ENCODE measurements at regions not wholly inside any gene's neighbourhood (a gene's known extent, or its start where the extent isn't known, plus 50 kb on each side); places are given as distances from the start of the nearest gene placed in this dataset.

DNA sequence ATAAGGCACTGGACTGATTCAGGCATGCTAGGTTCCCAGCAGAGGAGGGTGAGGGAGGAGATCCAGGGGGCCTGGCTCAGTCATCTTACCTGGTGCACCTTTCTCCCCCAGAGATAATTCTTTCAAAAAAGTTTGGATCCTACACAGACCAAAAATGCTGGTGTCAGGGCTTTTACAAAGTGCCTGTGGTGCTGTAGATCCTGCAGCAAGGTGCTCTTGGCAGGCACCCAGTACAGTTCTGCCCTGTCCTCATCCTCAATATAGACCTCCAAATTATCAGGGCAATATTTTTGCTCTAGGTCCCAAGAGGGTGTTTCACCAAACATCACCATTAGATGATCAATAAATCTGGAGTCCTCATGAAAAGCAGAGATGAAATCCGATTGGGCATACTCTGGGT is 78.5 kb upstream of the IGFBP3 start:
- Histone ChIP-seq H3K27ac (ENCODE audit: low read depth, low read length) (no peak overlapping the region), H3K4me3 (ENCODE audit: low read length in 2 of 2) (no peak overlapping the region), H3K9me3 (ENCODE audit: control insufficient read depth in 1 of 2, low read length in 2 of 2) (no peaks in the 10 kb centered on the region), H3K36me3 (ENCODE audit: insufficient read depth, low read length) (no peaks in the 10 kb centered on the region), H3K27me3 (ENCODE audit: insufficient read depth, low read length) (no peaks in the 10 kb centered on the region), H3K4me1 (ENCODE audit: insufficient read depth, low read length) (no peaks in the 10 kb centered on the region)
- Mint-ChIP-seq H3K4me1 (no peaks in the 10 kb centered on the region), H3K27ac (no peak overlapping the region), H3K27me3 (no peaks in the 10 kb centered on the region), H3K9me3 (peaks cover 3 to 63% (median 38%) of the 10 kb centered on the region in 8 donors), H3K4me3 (no peak overlapping the region), H3K36me3 (peaks cover 0 to 12% of the 10 kb centered on the region in 2 donors)
- ChIA-PET POLR2A (ENCODE audit: partially characterized antibody) (no interaction called here), CTCF (ENCODE audit: partially characterized antibody) (no interaction called here)
- DNase-seq, result no peak
- intact Hi-C loops (cut with micrococcal nuclease), result no loop called here

DNA sequence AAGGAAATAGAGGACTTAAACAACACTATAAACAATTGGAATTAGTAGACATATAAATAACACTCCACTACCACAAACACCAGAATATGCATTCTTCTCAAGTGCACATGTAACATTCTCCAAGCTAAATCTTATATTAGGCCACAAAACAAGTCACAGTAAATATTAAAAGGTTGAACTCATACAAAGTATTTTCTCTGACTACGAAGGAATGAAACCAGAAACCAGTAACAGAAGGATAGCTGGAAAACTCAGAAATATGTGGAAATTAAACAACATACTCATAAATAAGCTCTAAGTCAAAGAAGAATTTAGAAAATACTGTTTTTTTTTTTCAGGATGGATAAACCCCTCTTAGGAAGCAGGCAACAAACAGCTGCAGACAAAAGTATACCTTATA is 77.4 kb upstream of the IGFBP3 start:
- no peak overlapping the region for H3K4me3 ChIP-seq (ENCODE audit: low read length in 2 of 2)
- CTCF ChIA-PET (ENCODE audit: partially characterized antibody), result no interaction called here
- no peak for DNase-seq
- no peak overlapping the region for H3K27ac ChIP-seq (ENCODE audit: low read depth, low read length)
- Mint-ChIP-seq H3K36me3 (peaks cover 10 to 15% of the 10 kb centered on the region in 2 donors), H3K4me3 (no peak overlapping the region), H3K27ac (no peak overlapping the region), H3K27me3 (no peaks in the 10 kb centered on the region), H3K4me1 (no peaks in the 10 kb centered on the region), H3K9me3 (peaks cover under 1 to 65% (median 46%) of the 10 kb centered on the region in 8 donors)
- H3K36me3 ChIP-seq (ENCODE audit: insufficient read depth, low read length), result no peaks in the 10 kb centered on the region
- H3K4me1 ChIP-seq (ENCODE audit: insufficient read depth, low read length), result no peaks in the 10 kb centered on the region
- intact Hi-C loops (cut with micrococcal nuclease), result no loop called here
- POLR2A ChIA-PET (ENCODE audit: partially characterized antibody), result no interaction called here
- H3K27me3 ChIP-seq (ENCODE audit: insufficient read depth, low read length), result no peaks in the 10 kb centered on the region
- H3K9me3 ChIP-seq (ENCODE audit: control insufficient read depth in 1 of 2, low read length in 2 of 2), result no peaks in the 10 kb centered on the region

DNA sequence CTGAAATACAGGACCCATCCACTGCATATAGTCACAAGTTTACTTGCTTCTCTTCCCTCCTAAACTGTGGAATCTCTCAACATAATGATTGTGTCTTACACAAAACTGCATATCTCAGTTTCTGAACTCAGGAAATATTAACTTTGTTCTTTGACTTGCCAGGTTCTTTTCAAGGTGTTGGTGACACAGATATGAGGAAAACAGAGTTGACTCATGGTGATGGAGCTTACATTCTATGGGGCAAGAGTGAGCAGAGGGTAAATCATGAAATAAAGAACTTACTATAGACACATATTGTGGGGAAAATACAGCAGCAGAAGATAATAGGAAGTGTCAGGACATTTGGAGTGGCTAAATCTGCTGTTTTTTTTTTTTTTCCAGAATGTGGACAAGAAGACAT is 72.5 kb upstream of the IGFBP3 start:
- Histone ChIP-seq H3K27ac (ENCODE audit: low read depth, low read length) (no peak overlapping the region), H3K4me1 (ENCODE audit: insufficient read depth, low read length) (no peaks in the 10 kb centered on the region), H3K27me3 (ENCODE audit: insufficient read depth, low read length) (no peaks in the 10 kb centered on the region), H3K36me3 (ENCODE audit: insufficient read depth, low read length) (no peaks in the 10 kb centered on the region), H3K9me3 (ENCODE audit: control insufficient read depth in 1 of 2, low read length in 2 of 2) (no peaks in the 10 kb centered on the region), H3K4me3 (ENCODE audit: low read length in 2 of 2) (no peak overlapping the region)
- peaks cover 12 to 16% of the 10 kb centered on the region in 2 donors for H3K36me3 Mint-ChIP-seq
- H3K27ac Mint-ChIP-seq, result no peak overlapping the region
- DNase-seq, result no peak
- H3K9me3 Mint-ChIP-seq, result peaks cover 0 to 51% (median 36%) of the 10 kb centered on the region in 8 donors
- no peaks in the 10 kb centered on the region for H3K27me3 Mint-ChIP-seq
- intact Hi-C loops (cut with micrococcal nuclease), result no loop called here
- ChIA-PET POLR2A (ENCODE audit: partially characterized antibody) (no interaction called here), CTCF (ENCODE audit: partially characterized antibody) (no interaction called here)
- H3K4me1 Mint-ChIP-seq, result no peaks in the 10 kb centered on the region
- no peak overlapping the region for H3K4me3 Mint-ChIP-seq

DNA sequence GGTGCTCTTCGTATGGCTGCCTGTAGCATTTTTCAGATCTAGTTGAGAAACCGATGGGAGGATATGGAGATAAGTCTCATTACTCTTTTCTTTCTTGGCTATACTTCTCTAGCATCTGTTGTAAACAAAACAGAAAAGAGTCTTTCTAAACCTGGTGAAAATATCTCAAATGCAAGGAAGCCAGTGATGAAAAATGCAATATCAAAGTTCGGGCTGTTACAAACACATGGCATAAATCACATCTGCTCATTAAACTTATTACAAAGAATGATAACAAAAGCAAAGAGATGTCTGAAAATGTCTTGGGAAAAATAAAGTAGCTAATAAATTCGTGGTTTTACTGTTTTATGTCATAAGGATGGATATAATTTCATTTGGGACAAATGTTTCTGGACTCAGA is 71.8 kb upstream of the IGFBP3 start:
- CTCF ChIA-PET (ENCODE audit: partially characterized antibody), result interaction anchor here (1.2 kb wide), 1 partner anchor 9 kb away, joined by 3 read pairs; no protein-coding TSS in a partner anchor
- no peak for DNase-seq
- peaks cover 12 to 16% of the 10 kb centered on the region in 2 donors for H3K36me3 Mint-ChIP-seq
- Histone ChIP-seq H3K9me3 (ENCODE audit: control insufficient read depth in 1 of 2, low read length in 2 of 2) (no peaks in the 10 kb centered on the region), H3K27ac (ENCODE audit: low read depth, low read length) (no peak overlapping the region), H3K27me3 (ENCODE audit: insufficient read depth, low read length) (no peaks in the 10 kb centered on the region), H3K4me1 (ENCODE audit: insufficient read depth, low read length) (no peaks in the 10 kb centered on the region), H3K4me3 (ENCODE audit: low read length in 2 of 2) (no peak overlapping the region), H3K36me3 (ENCODE audit: insufficient read depth, low read length) (no peaks in the 10 kb centered on the region)
- H3K4me1 Mint-ChIP-seq, result no peaks in the 10 kb centered on the region
- H3K9me3 Mint-ChIP-seq, result peaks cover 0 to 43% (median 32%) of the 10 kb centered on the region in 8 donors
- intact Hi-C loops (cut with micrococcal nuclease), result no loop called here
- no peak overlapping the region for H3K4me3 Mint-ChIP-seq
- H3K27ac Mint-ChIP-seq, result no peak overlapping the region
- POLR2A ChIA-PET (ENCODE audit: partially characterized antibody), result no interaction called here
- no peaks in the 10 kb centered on the region for H3K27me3 Mint-ChIP-seq

DNA sequence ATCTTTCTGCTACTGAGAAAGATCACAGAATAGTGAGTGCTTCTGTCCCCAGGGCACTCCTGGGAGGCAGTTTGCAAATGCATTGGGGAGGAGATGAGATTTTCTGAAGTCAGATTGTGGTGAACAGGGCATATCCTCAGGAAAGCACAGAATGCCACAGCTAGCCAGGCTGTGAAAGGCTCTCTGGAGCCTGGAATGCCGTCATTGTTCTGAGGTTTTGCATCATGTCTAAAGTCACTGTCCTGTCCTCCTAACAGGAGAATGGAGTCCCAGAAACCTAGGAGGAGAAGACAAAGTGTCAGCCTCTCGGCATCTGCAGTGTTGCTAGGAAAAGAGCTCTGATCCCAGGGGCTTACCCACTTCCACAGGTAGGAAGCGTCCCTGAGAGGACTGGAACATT is 69.2 kb upstream of the IGFBP3 start:
- ChIA-PET POLR2A (ENCODE audit: partially characterized antibody) (no interaction called here), CTCF (ENCODE audit: partially characterized antibody) (no interaction called here)
- Mint-ChIP-seq H3K9me3 (peaks cover 0 to 21% (median 12%) of the 10 kb centered on the region in 8 donors), H3K27ac (no peak overlapping the region), H3K36me3 (peaks cover 9 to 12% of the 10 kb centered on the region in 2 donors), H3K27me3 (no peaks in the 10 kb centered on the region), H3K4me1 (no peaks in the 10 kb centered on the region), H3K4me3 (no peak overlapping the region)
- Histone ChIP-seq H3K9me3 (ENCODE audit: control insufficient read depth in 1 of 2, low read length in 2 of 2) (no peaks in the 10 kb centered on the region), H3K4me3 (ENCODE audit: low read length in 2 of 2) (no peak overlapping the region), H3K4me1 (ENCODE audit: insufficient read depth, low read length) (no peaks in the 10 kb centered on the region), H3K27me3 (ENCODE audit: insufficient read depth, low read length) (no peaks in the 10 kb centered on the region), H3K27ac (ENCODE audit: low read depth, low read length) (no peak overlapping the region), H3K36me3 (ENCODE audit: insufficient read depth, low read length) (no peaks in the 10 kb centered on the region)
- intact Hi-C loops (cut with micrococcal nuclease), result no loop called here
- DNase-seq, result no peak

DNA sequence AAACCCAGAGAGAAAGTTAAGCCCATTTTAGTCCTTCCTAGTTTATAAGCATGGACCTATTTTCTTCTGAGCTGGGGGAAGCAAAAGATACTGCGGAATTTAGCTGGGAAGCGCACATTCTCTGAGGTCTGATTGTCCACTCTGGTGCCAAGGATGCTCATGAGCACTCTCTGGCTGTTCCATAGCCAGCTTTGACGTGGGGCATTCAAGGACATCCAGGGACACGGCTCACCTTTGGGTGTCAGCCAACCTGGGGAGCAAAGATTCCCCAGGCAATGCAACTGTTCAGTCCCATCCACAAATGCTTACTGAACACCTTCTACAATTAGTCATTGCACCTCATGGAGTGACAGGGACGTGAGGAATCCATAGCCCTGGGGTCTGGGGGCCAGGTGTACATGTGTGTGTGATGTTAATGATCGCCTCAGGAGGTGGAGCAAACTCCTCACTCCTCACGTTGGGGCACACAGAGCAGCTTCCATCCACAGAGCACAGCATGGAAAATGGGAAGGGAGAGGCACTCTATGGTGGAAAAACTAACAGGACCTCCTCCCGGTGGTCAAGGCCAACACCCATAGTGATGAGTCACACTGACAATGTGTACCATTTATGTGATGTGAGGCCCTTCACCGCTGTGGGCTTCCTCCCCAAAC is 67.5 kb upstream of the IGFBP3 start:
- Mint-ChIP-seq H3K4me3 (no peak overlapping the region), H3K4me1 (no peaks in the 10 kb centered on the region), H3K36me3 (peaks cover 3 to 6% of the 10 kb centered on the region in 2 donors), H3K27ac (no peak overlapping the region), H3K27me3 (no peaks in the 10 kb centered on the region), H3K9me3 (peaks cover 0 to 8% (median 2%) of the 10 kb centered on the region in 8 donors)
- intact Hi-C loops (cut with micrococcal nuclease), result no loop called here
- Histone ChIP-seq H3K4me1 (ENCODE audit: insufficient read depth, low read length) (no peaks in the 10 kb centered on the region), H3K27me3 (ENCODE audit: insufficient read depth, low read length) (no peaks in the 10 kb centered on the region), H3K27ac (ENCODE audit: low read depth, low read length) (no peak overlapping the region), H3K4me3 (ENCODE audit: low read length in 2 of 2) (no peak overlapping the region), H3K9me3 (ENCODE audit: control insufficient read depth in 1 of 2, low read length in 2 of 2) (no peaks in the 10 kb centered on the region), H3K36me3 (ENCODE audit: insufficient read depth, low read length) (no peaks in the 10 kb centered on the region)
- ChIA-PET CTCF (ENCODE audit: partially characterized antibody) (no interaction called here), POLR2A (ENCODE audit: partially characterized antibody) (no interaction called here)
- DNase-seq, result no peak

DNA sequence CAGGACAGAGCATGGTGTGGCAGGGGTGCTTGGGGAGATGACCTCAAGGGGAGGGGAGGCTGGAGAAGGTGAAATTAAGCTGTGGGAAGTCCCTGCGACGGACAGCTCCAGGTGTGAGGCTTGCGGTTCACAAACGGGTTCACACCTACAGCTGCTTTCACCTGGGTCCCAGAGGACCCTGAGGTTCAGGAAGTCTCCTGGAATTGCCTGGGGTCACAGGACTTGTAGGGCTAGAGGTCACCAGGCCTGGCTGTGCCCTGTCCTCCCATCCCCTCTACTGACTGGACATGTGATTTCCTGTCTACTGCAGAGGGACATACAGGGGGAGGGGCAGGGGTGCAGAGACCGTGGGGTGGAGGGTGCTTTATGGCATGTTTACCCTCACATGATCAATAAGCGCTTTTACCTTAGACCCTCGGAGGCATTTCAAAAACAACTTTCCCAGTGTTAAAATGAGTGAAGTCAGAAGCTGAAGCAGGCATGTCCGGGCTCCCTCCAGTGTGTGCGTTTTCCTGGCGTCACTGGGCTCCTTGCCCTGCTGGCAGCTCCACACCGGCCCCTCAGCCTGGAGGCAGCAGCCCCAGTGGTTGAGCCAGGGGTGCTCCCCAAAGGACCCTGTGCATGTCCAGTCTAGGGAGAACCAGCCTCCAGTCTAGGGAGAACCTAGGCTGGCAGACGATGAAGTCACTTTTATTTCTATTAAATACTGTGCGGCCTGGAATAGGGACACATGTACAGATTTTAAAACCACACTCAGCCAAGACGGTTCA is 66.6 kb upstream of the IGFBP3 start:
- Histone ChIP-seq H3K4me3 (ENCODE audit: low read length in 2 of 2) (no peak overlapping the region), H3K4me1 (ENCODE audit: insufficient read depth, low read length) (no peaks in the 10 kb centered on the region), H3K27me3 (ENCODE audit: insufficient read depth, low read length) (no peaks in the 10 kb centered on the region), H3K9me3 (ENCODE audit: control insufficient read depth in 1 of 2, low read length in 2 of 2) (no peaks in the 10 kb centered on the region), H3K27ac (ENCODE audit: low read depth, low read length) (no peak overlapping the region), H3K36me3 (ENCODE audit: insufficient read depth, low read length) (no peaks in the 10 kb centered on the region)
- Mint-ChIP-seq H3K4me1 (no peaks in the 10 kb centered on the region), H3K36me3 (peaks cover 0 to 6% of the 10 kb centered on the region in 2 donors), H3K4me3 (no peak overlapping the region), H3K9me3 (peaks cover 0 to 6% (median 0%) of the 10 kb centered on the region in 8 donors), H3K27ac (no peak overlapping the region), H3K27me3 (no peaks in the 10 kb centered on the region)
- no peak for DNase-seq
- CTCF ChIA-PET (ENCODE audit: partially characterized antibody), result no interaction called here
- intact Hi-C loops (cut with micrococcal nuclease), result no loop called here
- POLR2A ChIA-PET (ENCODE audit: partially characterized antibody), result no interaction called here
